ENCODE measurements at regions not wholly inside any gene's neighbourhood (a gene's known extent, or its start where the extent isn't known, plus 50 kb on each side); places are given as distances from the start of the nearest gene placed in this dataset.

- TF ChIP-seq EZH2 (IDR thresholded peaks at IDR 0.05; ENCODE audit: insufficient read depth, poor library complexity, severe bottlenecking) (no peak), EZH2phosphoT487 (IDR thresholded peaks at IDR 0.05; ENCODE audit: insufficient read depth, low read depth) (no peak)
These were observed 221.9 kb upstream of the TOPAZ1 start for GRCh38 chr3:44019736-44020135.

All from GM23248 (cell line).